GM21528 (cell line): ENCODE measurements at regions not wholly inside any gene's neighbourhood (a gene's known extent, or its start where the extent isn't known, plus 50 kb on each side); places are given as distances from the start of the nearest gene placed in this dataset.

ENCODE experiments used
- ATAC-seq: cut with Tn5 transposase; IDR thresholded peaks from one replicate; pipeline ENCODE4 v1.9.1; 2021; ENCODE audit warnings: mild to moderate bottlenecking, moderate library complexity; ENCODE audit not compliant: unreplicated experiment, low FRiP score

DNA sequence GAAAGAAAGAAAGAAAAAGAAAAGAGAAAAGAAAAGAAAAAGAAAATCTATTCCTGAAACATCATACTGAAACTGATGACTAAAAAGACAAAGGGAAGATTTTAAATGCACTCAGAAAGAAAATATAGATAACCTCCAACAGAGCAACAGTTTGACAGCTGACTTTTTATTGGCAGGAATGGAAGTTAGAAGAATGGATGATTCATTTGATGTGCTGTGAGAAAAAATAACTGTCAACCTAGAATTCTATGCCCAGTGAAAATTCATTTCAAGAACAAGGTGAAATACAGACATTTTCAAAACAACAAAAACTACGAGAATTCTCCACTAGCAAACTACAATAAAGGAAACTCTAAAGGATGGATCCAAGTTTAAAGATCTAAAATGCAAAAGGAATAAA, 50.5 kb upstream of the HSPA12A start:
- no peak for ATAC-seq

DNA sequence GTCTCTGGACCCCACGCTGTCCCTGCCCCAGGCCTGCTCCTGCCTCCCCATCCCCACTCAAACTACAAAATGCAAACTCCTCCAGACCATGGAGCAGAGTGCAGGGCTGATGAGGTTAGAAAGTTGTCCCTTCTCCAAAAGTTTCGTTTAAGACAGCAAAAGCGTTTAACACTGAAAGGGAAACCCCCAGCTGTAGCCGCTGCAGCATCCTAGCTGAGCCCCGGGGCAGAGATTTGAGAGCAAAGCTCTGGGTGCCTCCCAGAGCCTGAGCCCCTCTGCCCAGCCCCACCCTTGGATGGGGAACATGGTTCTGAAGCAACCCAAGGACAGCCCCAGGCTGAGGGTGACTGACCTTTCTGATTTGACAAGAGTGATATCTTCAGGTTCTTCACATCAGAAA, 52.8 kb upstream of the ENO4 start:
- no peak for ATAC-seq

DNA sequence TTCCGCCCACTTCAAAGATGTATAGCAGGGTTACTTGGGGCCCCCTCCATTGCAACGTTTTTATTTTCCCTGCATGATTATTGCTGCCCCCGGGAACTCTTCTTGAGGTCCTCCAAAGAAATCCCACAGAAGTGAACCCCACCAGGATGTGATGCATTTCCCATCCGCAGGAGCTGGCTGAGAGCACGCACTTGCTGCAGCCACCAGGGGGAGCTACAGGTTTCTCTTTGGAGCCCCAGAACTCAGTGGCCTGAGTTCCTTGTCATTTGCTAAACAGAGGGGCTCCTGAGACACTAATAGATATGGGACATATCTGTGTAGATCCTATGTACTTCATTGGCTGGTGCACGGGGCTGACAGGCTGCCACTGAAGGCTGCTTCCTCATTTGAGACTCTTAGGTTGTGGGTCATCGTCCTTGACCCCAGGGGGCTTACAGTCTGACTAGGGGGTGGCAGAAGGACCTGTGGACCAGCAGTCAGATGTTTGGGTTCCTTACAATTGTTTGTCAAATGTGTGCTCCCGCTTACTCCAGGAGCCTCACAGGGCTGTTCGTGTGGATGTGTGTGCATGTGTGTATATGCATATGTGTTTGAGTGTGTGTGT, 52.3 kb upstream of the ENO4 start:
- peak; percentile 89 for ATAC-seq

DNA sequence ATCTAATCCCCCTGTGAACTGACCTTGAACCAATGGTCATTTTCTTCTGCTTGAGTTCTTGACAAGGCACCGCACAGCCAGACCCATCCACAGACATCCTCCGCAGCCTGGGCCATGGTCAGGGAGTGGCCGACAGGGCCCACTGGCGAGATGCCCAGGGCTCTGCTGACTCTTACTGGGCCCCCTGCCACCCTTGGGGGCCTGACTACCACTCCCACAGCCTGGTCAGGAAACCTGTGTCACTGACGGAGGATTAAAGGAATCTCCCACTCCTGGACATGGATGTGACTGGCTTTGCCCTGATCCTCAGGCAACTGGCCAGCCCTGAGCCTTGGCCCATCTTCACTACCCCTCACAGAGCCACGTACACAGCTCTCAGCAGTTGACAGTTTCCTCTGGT, 50.4 kb upstream of the ENO4 start:
- no peak for ATAC-seq
